ENCODE measurements at regions not wholly inside any gene's neighbourhood (a gene's known extent, or its start where the extent isn't known, plus 50 kb on each side); places are given as distances from the start of the nearest gene placed in this dataset.

- Mint-ChIP-seq H3K27ac (no peak overlapping the region), H3K9me3 (no peaks in the 10 kb centered on the region), H3K4me3 (no peak overlapping the region), H3K4me1 (peaks cover 12% of the 10 kb centered on the region; the same call in 2 of the 3 replicates), H3K36me3 (ENCODE audit: low read depth) (no peaks in the 10 kb centered on the region), H3K27me3 (ENCODE audit: insufficient read depth, low read depth, poor library complexity) (no peaks in the 10 kb centered on the region)
- ATAC-seq (no peak), DNase-seq (ENCODE audit: low spot score) (no peak)
- Histone ChIP-seq H3K4me1 (ENCODE audit: insufficient read depth) (no peaks in the 10 kb centered on the region), H3K9me2 (ENCODE audit: insufficient read depth) (peaks cover 3% of the 10 kb centered on the region; the same call in 1 of the 2 replicates), H3K79me2 (replicated peaks; ENCODE audit: insufficient read depth) (no peaks in the 10 kb centered on the region), H3K36me3 (ENCODE audit: insufficient read depth) (no peaks in the 10 kb centered on the region), H3K27ac (ENCODE audit: low read depth) (no peak overlapping the region), H3K4me3 (no peak overlapping the region), H3K27me3 (ENCODE audit: insufficient read depth) (no peaks in the 10 kb centered on the region), H4K20me1 (replicated peaks; ENCODE audit: insufficient read depth) (no peaks in the 10 kb centered on the region), H3K4me2 (no peak overlapping the region), H2AFZ (no peak overlapping the region), H3F3A (replicated peaks; ENCODE audit: low read depth) (no peaks in the 10 kb centered on the region)
- TF ChIP-seq ZNF462 (CRISPR knock-in tag; IDR thresholded peaks at IDR 0.05) (no peak), NANOG (IDR thresholded peaks at IDR 0.05; ENCODE audit: borderline replicate concordance) (no peak), CREB1 (CRISPR knock-in tag; IDR thresholded peaks at IDR 0.05; ENCODE audit: low read depth) (no peak), EZH2 (IDR thresholded peaks at IDR 0.05; ENCODE audit: low read depth, unreplicated experiment) (no peak), POLR2AphosphoS5 (IDR thresholded peaks at IDR 0.05; ENCODE audit: low read depth) (no peak), ZNF114 (CRISPR knock-in tag; IDR thresholded peaks at IDR 0.05) (no peak), REST (IDR thresholded peaks at IDR 0.05; ENCODE audit: unreplicated experiment) (no peak), EZH2phosphoT487 (IDR thresholded peaks at IDR 0.05; ENCODE audit: unreplicated experiment) (no peak), ETS1 (IDR thresholded peaks at IDR 0.05) (no peak), JUNB (IDR thresholded peaks at IDR 0.05; ENCODE audit: unreplicated experiment) (no peak)
These were observed 250.8 kb upstream of the SFRP2 start for GRCh38 chr4:154039435-154040343.
